Skin of body (tissue), 1 donor: ENCODE measurements at regions not wholly inside any gene's neighbourhood (a gene's known extent, or its start where the extent isn't known, plus 50 kb on each side); places are given as distances from the start of the nearest gene placed in this dataset.

Experiments
- DNase-seq: peaks from one replicate; lab custom pipeline; 2025; lab: John Stamatoyannopoulos, UW

DNA sequence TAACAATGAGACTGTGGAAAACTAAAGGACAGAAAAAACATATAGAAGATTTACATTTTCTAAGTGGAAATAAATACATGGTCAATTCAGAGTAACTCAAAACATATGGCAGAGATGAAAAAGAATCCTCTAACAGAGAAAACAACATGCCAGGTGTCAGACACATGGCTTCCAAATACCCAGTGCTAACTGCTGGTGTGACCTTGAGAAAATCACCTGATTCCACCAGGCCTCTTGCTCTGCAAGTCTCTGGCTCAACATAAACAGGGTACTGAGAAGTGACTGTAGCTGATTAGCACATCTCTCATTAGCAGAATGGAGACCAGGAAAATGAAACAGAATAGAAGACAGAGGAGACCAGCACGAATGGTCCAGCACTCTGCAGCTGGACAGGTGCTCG is 210.8 kb downstream of the HNMT start:
- DNase-seq = no peak

GRCh38 chr2:138176862-138177439 is 212.7 kb downstream of the HNMT start:
- DNase-seq = no peak

DNA sequence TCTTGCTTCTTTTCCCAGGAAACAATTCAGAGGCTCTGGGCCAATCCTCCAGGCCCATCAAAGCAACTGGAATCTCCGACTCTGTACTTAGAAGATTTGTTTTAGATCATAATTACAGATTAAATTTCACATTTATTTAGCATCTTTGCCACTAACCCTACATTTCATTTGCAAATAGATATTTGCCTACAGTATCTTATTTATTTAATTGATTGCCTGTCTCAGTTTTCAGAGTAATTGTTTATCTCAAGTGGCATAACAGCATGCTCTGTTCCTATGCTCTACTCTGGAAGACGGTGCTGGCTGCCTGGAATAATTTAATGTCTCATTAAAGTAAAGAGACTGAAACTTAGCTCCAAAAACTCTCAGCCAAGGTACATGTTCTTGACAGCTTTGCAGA is 213.4 kb downstream of the HNMT start:
- DNase-seq = no peak

- DNase-seq = no peak
Measured at GRCh38 chr2:138180692-138181386, 216.6 kb downstream of the HNMT start.

GRCh38 chr2:138182250-138182936 is 218.1 kb downstream of the HNMT start:
- DNase-seq = no peak

DNA sequence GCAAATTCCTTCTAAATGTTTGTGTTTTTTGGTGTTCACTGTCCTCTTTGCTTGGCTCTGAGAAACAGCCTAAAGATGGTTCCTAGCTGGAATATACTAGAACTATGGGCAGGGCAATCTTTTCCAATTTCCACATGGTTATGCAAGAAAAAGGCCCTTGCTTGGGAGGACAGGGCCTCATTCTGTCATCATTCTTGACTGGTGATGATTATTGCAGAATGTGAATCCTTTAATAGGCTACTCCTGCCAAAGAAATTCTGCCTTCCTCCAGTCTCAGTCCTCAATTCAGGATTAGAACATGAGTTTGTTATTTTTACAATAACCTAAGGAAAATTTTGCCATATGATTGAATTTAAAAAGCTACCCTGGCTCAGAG is 218.7 kb downstream of the HNMT start:
- peak; percentile 34 for DNase-seq

GRCh38 chr2:138183705-138184104 is 219.4 kb downstream of the HNMT start:
- no peak for DNase-seq

DNA sequence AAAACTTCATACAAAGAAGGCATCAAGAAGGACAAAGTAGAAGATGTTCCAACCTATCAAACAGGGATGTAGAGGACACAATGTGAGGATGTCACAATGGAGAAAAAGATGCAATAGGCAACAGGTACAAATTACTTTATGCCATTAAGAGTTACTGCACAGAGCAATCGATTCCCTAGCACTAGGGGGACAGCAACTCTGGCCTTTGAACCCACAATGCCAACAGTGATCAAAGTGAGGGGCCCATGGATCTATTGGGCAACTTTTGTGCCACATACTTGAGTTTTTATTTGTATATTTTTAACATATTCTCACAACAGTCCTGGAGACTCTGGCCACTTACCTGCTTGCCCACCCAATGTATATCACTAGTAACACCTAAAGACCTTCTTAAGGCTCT is 220.2 kb downstream of the HNMT start:
- DNase-seq = no peak

DNA sequence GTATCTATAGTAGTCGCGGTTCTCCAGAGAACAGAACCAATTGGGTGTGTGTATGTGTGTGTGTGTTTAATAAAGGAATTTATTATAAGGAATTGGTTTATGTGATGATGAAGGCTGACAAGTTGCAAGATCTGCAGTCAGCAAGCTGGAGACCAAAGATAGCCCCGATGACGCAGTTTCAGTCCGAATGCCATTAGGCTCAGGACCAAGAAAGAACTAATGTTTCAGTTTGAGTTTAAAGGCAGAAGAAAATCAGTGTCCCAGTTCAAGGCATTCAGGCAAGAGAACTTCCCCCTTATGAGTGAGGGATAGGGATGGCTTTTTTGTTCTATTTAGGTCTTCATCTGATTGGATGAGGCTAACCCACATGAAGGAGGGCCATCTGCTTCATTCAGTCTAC is 221.6 kb downstream of the HNMT start:
- no peak for DNase-seq

DNA sequence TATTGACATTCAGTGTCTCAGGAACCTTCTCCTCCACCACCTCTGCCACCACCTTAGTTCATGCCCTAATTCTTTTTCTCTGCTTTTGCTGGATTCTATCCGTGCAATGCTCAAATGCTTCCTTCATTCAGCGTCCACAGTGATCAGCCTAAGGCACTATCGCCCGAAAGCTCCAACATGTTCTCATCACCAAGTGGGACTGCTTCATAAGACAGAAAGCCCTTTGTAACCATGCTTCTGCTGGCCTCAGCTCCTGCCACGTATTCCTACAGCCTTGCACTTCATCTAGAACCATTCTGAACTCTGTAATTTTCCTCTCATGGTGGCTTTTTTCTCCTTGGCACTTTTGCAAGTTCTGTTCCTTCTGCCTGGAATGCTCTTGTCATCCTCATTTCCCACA is 222.9 kb downstream of the HNMT start:
- DNase-seq = peak; percentile 3

DNA sequence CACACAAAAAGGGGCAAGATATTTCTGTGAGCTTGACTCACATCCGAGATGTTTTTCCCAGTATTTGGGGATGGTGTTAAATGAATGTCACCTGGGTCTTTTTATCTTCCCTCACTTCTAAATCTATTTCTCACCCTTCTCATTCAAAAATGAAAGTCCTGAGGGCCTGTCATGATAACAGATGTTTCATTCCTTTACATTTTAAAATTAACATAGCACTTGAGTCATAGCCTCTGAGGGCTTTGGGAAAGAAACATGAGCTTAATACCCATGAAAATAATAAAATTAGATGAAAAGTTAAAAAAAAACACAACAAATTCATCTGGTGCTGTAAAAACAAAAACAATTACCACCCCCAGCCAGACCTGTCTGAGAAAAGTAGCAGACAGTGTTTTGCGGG is 226.7 kb downstream of the HNMT start:
- DNase-seq = no peak

DNA sequence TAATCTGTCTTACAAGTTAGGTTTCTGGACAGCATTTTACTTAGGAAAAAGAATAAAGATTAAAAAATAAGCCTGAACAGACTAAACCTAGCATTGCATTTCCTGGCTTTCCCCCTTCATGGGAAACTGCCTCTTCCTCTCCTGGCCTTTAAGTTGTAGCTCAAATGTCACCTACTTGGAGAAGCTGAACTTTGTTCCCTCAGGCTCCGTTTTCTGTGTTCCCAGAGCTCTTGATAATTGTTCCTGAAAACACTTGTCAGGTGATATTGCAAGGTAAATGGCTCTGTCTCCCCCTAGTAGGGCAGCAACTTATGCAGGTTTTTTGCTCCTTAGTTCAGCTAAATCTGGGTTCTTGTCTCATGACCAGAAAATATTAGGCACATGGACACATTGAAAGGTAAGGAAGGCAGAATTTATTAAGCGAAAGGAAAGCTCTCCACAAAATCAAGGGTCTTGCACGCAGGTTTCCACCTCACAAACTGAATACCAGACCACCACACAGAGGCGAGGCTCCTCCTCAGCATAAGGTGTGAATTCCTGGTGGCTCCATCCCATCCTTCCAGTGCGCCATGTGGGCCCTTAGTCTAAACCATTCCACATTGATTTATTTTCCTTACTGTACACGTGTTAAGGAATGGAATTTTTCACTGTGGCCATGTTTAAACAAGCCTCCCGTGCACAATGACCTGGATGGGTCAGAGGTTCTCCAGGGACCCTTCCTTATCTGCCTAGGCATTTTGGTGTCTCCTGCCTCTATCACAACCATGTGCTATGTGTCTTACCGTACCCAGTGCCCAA is 229.3 kb downstream of the HNMT start:
- DNase-seq = no peak

- DNase-seq = no peak
Measured at GRCh38 chr2:138201286-138201685, 237.0 kb downstream of the HNMT start.

GRCh38 chr2:138202762-138203161 is 238.5 kb downstream of the HNMT start:
- DNase-seq = no peak

DNA sequence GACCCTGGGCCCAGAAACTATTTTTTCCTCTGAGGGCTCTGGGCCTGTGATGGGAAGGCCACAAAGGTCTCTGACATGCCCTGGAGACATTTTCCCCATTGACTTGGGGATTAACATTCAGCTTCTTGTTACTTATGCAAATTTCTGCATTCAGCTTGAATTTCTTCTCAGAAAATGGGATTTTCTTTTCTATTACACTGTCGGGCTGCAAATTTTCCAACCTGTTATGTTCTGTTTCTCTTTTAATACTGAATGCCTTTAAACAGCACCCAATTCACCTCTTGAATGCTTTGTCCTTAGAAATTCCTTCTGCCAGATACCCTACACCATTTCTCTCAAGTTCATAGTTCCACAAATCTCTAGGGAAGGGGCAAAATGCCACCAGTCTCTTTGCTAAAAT is 241.0 kb downstream of the HNMT start:
- DNase-seq = no peak

- no peak for DNase-seq
Measured at GRCh38 chr2:138207074-138207930, 243.0 kb downstream of the HNMT start.

GRCh38 chr2:138209009-138209408 is 244.7 kb downstream of the HNMT start:
- no peak for DNase-seq

DNA sequence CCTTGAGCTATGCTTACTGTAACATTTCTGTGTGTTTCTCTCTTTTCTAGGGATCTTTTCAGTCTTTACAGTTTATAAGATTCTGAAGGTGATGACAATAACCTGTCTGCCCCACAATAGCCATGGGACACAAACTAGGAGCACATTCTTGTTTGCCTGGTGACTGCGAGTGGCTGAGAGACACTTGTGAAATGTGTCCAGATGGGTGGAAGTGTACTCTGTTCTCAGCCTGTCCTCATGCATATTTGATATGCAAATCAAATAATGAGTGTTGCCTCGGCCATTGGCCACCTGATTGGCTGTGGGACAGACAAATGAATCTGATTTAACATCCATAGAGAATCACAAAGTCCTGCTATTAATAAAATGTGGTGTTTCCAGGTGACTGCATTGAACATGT is 246.2 kb downstream of the HNMT start:
- DNase-seq = no peak

- no peak for DNase-seq
Measured at GRCh38 chr2:138212434-138212833, 248.2 kb downstream of the HNMT start.

DNA sequence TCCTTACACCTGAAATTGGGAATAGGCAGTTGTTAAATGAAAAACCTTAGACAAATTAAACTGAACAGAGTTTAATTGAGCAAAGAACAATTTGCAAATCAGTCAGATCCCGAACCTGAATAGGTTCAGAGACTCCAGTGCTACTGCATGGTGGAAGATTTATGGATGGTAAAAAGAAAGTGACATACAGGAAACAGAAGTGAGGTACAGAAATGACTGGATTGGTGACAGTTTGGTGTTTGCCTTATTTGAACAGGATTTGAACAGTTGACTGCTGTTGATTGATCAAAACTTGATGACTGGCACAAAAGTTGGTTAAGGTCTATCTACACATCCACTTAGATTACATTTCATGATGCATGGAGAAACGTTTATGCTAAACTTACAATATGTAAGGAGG is 248.8 kb downstream of the HNMT start:
- DNase-seq = no peak

DNA sequence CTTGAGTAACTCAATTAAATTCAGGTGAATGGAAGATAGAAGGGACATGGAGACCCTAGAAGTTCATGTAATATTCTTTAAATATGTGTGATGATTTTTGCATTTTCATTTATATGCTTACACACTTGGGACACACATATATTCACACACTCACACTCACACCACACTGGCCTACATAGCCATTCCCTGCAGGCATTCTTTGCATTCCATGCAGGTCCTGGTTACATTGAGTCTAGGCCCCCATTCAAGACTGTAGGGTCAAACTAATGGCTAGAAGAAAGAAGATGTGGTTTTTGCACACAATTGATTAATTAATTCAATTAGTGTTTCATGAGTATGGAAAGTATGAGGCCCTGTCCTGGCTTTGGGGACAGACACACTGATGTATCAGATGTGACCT is 249.4 kb downstream of the HNMT start:
- no peak for DNase-seq
